ENCODE measurements at regions not wholly inside any gene's neighbourhood (a gene's known extent, or its start where the extent isn't known, plus 50 kb on each side); places are given as distances from the start of the nearest gene placed in this dataset.
"Not testable (repeated sequence)": the region's sequence is repeated elsewhere in the genome, so short reads cannot be mapped to it uniquely, and the experiment has no call there.

DNA sequence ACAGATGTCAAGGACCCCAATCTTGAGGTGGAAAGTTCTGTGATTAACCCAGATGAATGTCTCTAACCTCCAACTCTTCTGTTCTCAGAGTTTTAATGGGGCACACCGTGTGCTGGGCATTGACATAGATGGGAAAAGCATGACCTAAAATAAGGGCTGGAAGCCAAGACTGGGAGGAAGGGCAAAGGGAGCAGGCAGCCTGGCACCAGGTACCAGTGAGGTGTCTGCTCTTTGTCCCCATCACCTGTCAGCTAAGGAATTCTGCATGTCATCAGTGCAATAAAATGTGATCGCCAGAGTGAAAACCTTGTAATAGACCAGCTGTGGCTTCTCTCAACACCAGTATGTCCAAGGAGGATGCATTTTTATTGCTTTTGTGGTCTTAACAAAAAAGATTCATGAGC, 143.5 kb upstream of the TPM1 start:
- intact Hi-C loops (cut with micrococcal nuclease) = no loop called here

DNA sequence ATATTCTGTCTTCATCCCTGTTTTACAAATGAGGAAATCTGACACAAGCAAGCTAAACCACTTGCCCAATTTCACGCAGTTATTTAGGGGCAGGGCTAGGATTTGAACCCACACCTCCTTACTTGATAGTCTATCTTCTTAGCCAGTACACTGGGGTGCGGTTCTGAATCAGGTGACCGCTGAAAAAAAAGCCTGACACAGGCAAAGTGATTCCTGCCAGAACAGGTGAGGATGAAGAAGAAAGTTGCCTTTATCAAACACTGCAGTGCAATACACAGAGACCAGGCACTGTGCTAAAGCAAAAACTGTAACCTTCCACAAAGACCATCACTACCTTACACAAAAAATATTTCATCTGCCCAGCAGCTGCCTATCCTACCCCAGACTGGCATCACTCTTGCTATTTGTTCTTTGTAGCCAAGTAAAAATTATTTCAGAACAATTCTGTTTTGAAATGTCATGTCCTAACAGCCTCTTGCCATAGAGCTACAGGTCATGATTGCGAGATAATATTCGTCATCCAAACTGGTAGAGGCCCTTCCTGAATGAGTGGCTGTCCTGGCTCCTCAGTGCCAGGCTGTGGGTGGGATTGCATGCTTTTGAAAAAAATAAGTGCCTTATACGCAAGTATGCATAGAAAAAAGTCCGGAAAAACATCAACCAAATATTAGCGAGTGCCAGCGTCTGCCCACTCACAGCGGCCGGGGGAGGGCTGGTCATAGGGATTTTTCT, 142.3 kb upstream of the TPM1 start:
- intact Hi-C loops (cut with micrococcal nuclease) = no loop called here

DNA sequence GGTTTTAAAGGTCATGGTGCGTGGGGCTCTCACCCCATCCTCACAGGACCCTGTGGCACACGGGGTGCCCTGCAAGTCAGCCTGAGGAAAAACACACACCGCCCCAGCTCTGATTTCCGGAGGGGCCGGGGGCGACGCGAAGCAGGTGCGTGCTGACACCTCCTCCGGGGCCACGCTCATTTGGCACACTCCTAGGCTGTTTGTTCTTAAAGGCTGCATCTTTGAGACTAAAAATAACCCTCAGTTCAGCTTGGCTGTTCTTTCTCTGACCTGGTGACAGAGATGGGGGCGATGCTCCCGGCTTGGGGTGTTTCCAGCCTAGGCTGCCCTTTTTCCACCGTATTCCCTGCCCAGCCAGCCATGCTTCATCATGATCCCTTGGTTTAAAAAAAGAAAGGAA, 141.5 kb upstream of the TPM1 start:
- intact Hi-C loops (cut with micrococcal nuclease) = no loop called here

DNA sequence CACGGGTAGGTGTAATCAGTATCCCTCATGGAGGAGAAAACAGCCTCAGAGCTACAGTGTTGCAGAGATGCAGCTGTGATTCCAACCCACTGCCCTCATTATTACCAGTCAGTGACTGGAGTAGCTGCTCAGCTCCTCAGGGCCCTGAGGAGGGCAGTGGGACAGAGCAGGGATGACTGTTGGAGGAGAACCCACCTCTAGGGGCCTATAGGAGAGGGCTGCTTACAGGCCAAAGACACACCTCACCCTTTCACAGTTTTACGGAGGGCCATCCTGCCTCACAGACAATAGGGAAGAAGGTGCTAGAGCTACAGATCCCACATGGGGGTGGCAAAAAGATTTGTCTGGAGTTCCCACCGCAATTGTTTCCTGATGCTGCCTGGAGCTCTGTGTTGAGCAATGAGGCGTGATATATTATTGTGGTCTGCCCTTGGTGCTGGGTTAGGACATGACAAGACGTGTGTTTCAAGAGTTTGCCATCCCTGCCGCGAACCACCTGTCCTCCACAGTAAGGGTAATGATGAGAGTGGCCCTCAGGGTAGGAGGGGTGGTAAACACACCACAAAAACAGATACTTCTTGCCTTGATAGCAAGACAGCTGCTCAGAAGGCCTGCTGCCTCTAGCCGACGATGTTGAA, 140.5 kb upstream of the TPM1 start:
- intact Hi-C loops (cut with micrococcal nuclease) = no loop called here

DNA sequence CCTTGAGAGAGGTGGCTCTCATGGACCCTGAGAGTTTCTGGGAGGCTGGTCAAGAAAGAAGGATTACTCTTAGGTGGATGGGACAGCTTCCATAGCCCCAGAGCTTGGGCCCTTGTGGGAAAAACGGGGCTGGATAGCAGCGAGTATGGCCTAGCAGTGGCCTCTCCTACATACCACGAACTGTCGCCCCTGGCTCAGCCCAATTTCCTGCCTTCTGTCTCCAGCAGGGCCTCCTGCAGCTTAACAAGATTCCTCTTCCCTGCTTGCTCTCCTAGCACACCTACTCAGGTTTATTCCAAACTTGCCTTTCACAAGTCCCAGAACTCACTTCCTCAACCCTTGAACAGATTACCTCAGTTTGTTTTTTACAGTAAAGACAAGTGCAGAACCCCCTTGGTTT, 139.7 kb upstream of the TPM1 start:
- intact Hi-C loops (cut with micrococcal nuclease) = no loop called here

DNA sequence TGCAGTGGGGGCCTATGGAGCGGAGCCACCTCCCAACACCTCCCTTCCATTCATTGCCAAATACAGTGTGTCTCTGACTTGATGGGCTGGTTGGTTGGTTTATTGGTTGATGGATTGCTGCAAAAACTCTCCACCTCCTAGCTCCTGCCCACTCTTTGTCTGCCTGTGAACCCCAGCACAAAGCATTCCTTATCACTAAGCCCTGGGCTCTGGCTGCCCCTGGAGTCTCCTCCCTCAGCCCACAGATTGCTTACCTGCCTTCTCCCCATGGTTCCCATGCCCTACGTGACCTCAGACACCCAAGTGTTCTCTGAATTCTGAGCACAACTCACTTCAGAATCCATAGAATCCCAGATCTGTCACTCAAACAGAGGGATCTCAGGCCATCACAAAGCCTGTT, 139.1 kb upstream of the TPM1 start:
- intact Hi-C loops (cut with micrococcal nuclease) = no loop called here

DNA sequence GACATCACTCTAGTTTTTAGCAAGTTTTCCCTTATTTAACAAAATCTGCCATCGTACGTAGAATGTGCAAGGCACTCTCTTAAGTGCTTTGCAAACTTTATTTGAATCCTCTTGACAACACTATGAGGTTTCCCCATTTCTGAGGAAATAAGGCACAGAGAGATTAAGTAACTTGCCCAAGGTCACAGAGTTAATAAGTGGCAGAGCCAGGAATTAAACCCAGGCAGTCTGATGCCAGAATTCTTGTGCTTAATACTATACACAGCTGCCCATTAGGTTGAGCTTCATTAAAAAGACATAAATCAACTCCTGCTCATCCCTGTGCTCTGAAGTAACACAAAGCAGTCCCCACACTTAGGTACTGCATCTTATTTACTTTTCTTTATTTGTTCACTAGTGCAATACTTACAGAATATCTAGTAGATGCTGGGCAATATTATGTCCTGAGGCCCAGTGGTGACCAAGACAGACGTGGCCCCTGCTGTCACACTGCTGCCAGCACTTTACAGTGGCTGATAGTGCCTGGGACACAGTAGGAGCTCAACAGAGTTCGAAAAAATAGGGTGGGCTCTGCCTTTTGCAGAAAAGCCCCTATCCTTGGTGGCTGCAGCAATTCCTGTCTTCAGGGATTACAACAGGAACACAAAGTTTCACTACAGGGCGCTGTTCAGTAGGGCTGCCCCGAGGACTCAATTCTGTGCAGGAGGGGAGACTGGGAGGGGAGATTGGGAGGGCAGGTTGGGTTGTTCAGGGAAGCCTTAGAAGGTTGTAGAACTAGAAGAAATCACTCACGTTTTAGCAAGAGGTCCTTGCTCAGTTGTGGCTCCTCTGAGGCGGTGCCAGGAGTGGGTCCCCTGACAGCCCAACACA, 138.3 kb upstream of the TPM1 start:
- intact Hi-C loops (cut with micrococcal nuclease) = no loop called here

DNA sequence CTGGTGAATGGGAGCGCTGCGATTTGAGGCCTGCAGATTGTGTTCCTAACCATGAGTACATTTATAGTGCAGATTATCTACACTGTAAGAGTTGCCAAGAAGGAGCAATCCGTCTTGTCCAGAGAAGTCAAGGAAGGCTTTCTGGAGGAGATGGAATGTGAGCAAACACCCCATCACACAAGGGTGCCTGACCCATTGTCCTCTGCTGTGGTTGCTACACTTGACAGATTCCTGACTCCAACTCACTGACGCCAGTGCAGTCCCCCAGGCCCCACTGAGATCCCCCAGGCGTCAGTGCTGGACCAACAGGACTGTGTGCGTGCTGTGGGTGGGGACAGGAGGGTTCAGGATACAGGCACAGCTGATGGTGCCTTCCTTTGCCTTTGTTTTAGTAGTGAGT, 135.9 kb upstream of the TPM1 start:
- intact Hi-C loops (cut with micrococcal nuclease) = no loop called here

DNA sequence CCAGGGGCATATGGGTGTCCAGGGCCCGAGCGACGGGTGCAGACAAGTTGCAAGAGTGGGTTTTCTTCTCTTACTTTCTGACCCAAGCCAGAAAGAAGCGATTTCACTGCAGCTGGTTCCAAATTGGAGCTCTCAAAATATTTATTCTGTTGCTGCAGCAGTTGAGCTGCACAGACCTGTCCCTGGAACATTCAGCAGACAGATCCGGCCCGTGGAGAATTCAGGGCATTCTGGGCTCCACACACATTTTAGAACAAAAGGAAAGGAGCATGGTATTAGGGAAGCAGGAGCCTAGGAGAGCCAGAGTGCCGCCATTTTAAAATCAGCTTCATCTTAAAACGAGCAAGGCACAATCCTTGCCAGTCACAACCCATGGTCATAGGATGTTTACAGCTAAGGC, 135.3 kb upstream of the TPM1 start:
- intact Hi-C loops (cut with micrococcal nuclease) = no loop called here

DNA sequence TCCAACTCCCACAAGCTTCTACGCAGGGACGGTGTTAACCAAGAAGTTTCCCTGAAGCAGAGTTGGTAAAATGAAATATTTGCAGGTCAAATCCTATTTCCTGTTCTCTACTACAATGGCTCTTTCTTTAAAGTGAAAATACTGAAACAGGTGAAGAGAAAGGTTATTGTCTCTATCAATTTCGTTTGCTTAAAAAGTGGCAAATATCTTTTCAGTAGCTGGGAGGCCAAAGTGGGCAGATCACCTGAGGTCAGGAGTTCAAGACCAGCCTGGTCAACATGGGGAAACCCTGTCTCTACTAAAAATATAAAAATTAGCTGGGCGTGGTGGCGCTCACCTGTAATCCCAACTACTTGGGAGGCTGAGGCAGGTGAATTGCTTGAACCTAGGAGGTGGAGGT, 134.2 kb upstream of the TPM1 start:
- intact Hi-C loops (cut with micrococcal nuclease) = not testable (repeated sequence)

DNA sequence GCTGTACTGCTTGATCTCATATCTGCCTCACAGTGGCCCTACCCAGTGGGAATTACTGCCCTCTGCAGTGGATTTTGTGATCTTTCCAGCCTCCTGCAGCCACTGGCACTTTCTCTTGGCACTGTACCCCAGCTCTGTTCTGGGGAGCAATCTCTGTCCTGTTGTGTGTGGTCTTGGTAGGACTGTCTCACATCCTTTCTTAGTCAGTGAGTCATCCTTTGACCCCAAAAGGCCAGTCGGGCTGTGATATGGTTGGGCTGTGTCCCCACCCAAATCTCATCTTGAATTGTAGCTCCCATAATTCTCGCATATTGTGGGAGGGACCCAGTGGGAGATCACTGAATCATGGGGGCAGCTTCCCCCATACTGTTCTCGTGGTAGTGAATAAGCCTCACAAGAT, 133.3 kb upstream of the TPM1 start:
- intact Hi-C loops (cut with micrococcal nuclease) = no loop called here

DNA sequence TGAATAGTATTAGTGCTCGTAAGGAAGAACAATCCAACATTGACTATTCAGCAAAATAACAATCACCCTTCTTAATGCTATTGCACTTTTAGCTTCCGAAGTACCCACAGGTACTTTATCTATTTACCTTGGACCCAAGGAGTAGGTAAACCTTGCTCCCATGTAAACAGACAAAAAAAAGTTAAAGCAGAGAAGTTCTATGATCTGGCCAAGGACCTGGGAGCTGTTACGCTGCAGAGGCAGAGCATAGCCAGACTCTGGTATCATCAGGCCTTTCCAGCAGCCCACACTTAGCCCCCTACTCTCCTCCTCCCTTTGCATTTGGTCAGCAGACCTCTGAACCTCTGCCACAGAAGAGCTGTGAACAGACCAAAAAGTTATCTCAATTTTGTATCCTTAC, 130.3 kb upstream of the TPM1 start:
- intact Hi-C loops (cut with micrococcal nuclease) = no loop called here

DNA sequence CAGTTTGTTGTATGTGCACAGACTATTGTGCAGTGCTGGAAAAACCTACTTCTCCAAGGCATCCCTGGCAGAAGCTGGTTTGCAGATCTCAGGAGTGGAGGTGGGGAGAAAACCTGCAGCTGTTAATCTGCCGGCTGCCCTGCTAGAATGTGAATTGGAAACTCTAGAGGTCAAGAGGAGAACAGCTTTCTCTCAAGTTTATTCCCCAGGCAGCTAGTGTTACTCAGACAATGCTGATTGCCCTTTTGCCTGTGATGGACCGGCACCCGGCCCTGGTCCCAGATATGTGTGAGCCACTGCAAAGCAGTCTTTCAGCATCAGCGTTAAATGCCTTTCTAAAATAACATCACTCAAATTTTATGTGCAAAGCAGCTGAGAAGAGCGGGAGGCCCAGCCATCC, 129.7 kb upstream of the TPM1 start:
- intact Hi-C loops (cut with micrococcal nuclease) = no loop called here

DNA sequence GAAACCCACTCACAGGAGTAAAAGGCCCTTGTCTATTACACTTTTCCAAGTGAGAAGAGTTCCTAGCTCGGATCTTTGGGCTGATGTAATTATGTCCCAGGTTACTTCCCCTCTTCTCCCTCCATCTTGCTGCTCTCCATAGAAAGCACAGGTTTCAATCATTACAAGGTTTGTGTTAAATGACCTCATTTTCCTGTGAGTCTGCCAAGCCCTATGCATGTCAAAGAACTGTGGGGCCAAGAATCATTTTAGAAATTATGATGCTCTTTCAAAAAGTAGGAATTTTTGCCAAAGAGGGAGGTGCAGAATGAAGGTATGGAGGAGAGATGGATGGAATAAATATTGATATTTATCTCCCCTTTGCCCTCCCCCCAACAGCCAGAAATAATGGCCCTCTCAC, 129.3 kb upstream of the TPM1 start:
- intact Hi-C loops (cut with micrococcal nuclease) = no loop called here

DNA sequence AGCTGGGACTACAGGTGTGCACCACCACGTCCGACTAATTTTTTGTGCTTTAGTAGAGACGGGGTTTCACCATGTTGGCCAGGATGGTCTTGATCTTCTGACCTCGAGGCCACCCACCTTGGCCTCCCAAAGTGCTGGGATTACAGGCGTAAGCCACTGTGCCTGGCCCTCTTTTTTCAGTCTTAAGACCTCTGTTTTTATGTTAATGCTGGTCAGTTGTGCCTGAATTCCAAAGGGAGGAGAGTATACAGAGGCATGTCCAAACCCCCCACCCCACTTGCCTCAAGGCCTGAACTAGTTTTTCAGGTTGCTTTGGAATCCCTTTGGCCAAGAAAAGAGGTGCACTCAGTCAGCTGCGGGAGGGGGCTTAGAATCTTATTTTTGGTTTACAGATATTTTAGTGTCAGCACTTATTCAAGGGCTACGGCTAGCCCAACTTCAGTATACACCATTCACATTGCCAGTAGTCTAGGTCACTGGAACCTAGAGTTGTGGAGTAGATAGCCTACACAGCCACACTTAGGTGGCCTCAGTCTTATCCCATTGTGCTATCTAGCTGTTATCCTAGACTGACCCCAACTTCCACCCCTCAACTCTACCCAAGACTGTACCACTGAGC, 128.0 kb upstream of the TPM1 start:
- intact Hi-C loops (cut with micrococcal nuclease) = no loop called here

DNA sequence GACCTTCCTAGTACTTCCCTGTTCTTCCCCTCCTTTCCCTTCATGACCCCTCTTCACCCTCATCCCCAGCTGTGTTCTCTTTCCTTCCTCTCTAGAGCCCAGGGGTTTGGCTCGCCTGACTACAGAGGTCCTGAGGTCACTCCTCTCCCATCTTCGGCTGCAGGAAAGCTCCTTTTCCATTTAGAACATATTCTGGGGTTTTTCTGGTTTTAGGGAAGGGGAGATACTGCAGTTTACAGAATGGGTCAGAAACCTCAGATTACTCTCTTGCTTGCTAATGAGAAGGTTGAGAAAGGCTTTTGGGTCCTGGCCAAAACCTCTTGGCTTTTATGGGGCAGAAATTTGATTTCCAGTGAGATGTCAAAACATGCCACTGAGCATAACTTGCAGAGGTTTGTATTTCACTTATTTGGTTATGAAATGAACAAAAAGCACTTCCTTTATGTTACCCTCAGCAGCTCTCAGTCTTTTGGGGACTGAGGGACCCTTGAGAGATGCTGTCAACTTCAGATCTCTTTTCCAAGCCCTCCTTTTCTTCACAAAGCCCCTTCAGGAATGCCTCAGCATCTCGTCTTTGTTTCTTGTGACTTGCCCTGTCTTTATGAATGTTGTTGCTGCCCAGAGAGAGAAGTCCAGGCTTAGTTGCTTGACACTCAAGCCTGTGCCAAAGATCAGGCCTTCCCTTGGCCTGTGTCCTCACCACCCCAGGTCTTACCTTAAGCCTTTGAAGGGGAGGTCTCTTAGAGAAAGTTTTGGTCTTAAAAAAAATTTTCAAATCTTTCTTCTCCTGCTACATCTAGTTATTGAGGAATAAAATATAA, 121.7 kb upstream of the TPM1 start:
- intact Hi-C loops (cut with micrococcal nuclease) = no loop called here

DNA sequence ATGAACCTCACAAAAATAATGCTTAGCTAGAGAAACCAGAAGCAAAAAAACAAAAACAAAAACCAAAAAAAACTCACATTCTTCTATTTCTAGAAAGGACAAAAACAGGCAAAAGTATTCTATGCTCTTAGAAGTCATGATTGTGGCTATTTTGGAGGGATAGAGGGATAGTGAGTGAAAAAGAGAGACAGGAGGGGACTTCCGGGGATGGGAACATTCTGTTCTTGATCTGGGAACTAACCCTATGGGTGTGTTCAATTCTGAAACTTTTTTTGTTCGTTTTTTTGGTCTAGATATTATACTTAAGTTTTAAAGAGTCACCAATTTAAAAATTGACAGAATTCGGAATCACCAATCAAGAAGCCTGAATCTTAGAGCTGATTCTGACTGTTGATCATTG, 120.0 kb upstream of the TPM1 start:
- intact Hi-C loops (cut with micrococcal nuclease) = no loop called here

DNA sequence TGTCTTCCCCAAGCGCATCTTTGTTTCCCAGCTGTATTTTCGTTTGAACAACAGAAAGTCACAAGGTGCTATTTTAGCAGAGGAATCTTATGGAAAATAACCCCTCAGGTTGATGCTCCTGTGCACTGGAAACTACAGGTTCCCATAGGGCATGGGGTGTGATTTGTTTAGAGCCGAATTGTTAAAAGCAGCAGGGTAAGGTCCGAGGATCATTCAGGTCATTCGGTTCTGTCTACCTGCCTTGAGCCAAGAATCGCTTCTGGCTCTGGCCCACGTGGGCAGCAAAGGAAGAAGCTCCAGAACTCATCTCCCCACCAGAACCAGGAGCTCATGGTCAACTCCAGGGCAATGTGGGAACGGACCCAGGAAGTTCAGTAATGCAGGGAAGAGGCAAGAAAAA, 116.7 kb upstream of the TPM1 start:
- intact Hi-C loops (cut with micrococcal nuclease) = no loop called here

DNA sequence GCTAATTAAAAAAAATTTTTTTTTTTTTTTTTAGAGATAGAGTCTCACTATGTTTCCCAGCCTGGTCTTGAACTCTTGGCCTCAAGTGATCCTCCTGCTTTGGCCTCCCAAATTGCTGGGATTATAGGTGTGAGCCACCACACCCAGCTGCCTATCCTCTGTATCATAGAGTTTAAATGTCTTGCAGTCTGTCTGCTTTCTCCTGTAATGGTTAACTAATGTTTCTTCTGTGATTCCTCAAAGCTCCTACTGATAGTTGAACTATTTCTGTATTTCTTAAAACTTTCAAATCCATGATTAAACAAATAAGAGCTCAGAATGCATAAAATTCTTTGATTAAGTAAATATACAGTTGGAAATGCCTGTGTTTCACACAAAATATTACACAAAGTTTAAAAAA, 115.4 kb upstream of the TPM1 start:
- intact Hi-C loops (cut with micrococcal nuclease) = no loop called here

DNA sequence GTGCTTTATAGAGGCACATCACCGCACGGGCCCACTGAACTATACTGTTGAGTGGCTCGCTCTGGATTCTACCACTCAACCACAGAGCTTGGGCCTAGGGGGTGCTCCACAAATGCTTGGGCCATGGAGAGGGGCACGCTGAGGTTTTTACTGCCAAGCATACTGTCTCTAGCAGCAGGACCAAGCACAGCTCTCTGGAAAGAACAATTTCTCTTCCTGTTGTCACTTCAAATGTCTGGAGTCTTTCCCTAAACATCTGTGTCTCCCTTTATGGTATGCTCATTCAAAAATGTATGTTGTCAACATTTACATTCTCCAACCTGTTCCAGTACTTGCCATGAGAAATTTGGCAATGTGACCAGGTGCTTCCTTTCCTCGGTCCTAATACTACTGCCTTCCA, 114.7 kb upstream of the TPM1 start:
- intact Hi-C loops (cut with micrococcal nuclease) = no loop called here
